Activated CD4-positive, CD25-positive, alpha-beta regulatory T cell treated with anti-CD3 and anti-CD28 coated beads, Interleukin-2, amount 50 U/mL, for 16 hours (primary cell): ENCODE measurements at regions not wholly inside any gene's neighbourhood (a gene's known extent, or its start where the extent isn't known, plus 50 kb on each side); places are given as distances from the start of the nearest gene placed in this dataset.
A peak's percentile ranks its signal among the peaks of the same experiment; 100 is the strongest.
"Not testable (repeated sequence)": the region's sequence is repeated elsewhere in the genome, so short reads cannot be mapped to it uniquely, and the experiment has no call there.

Experiments
- DNase-seq: peaks from one replicate; pipeline ENCODE4 v3.0.0-alpha.2; 2020; ENCODE audit warnings: low read depth, low spot score

DNA sequence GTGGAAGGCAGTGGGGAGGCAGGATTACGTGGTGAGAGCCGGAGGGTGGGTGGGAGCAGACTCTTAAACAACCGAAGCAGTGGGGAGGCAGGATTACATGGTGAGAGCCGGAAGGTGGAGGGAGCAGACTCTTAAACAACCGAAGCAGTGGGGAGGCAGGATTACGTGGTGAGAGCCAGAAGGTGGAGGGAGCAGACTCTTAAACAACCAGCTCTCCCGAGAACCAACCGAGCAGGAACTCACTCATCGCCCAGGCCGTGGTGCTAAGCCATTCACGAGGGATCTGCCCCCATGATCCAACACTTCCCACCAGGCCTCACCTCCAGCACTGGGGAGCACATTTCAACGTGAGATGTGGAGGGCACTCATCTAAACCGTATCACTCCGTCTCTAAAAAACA is 87.7 kb downstream of the RTP5 start:
- no peak for DNase-seq

DNA sequence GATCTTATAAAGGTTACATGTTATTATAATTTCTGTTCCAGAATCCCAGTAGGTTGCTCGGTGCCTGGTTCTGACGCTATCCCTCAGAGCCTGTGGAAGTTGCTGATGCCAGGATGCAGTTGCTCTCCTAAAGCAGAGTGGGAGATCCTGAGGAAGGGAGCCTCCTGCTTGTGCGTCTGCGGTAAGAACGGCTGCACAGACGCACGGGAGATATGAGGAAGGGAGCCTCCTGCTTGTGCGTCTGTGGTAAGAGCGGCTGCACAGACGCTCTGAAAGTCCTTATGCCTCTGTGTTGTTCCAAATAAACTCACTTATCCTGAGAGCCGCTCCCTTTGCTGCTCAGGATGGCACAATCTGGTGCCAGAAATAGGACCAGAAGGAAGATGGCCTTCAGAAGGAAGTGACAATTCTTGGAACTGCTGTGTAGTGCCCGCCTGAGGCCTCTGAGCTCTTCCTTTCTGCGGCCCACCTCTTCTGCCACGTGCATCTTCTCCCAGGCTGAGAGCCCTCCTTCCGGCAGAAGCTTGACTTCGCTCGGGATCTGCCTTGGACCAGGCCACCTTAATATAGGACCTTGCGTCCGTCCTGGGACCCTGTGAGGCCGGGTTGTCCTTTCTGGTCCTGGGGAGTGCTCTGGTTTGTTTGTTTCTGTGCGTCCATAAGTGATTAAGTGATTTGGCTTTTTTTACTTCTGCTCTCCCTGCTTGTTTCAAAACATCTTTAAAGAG is 89.5 kb downstream of the RTP5 start:
- DNase-seq = no peak

DNA sequence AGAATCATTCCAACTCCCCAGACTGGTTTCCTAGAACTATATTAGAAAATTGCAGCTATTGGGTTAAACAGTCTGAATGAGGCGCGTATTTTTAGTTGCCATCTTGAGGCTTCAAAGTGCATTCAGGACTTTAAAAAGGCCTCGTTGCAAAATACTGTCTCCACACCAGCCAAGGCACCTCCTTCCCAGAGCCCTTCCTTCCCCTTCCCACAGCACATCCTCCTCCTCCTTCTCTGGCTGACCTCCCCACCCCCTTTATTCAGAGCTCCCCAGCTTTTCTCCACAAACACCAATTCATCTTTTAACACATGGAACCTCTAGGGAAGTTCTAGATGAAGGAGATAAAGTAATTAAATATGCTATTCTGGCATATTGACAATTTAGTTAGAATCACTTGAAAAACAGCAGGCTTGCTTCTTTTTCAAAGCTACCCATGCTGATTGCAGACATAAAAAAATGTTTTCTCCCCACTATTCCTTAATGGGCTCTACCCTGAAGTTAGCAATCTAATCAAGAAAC is 90.3 kb downstream of the RTP5 start:
- DNase-seq = no peak

DNA sequence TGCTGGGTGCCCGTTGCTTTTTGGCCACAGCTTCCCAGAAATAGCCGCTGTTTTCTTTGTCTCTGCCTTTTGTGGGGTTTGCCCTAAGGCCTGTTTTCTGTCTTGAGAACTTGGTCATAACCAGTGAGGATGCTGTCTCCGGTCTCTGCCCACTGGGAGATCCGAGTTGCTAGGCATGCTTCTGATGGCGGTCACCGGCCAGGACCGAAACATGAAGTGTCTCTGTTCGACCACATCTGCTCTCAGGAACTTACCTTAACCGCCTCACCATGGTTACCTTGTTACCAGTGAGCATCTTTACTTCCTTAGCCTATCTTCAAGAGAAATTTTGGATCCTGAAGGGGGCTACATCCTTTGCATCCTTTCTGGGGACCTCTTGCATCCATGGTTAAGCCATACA is 91.9 kb downstream of the RTP5 start:
- no peak for DNase-seq

DNA sequence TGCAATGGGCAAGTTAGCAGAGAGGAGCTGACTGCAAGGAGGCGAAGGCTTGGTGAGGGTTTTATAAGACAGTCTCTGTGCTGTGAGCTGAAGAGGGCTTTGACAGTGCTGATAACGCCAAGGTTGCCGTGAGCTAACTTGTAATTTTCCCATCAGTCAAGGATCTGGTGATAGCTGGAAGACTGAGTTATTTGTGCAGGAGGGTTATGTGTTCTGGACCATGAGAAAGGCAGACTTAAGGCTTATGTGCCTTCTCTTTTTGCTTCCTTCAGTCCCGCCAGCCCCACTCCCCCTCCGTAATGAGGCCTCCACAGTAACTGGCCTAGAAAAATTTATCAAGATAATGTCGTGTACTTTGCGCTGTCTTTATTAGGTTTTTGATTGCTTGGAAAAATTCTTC is 94.6 kb downstream of the RTP5 start:
- no peak for DNase-seq

DNA sequence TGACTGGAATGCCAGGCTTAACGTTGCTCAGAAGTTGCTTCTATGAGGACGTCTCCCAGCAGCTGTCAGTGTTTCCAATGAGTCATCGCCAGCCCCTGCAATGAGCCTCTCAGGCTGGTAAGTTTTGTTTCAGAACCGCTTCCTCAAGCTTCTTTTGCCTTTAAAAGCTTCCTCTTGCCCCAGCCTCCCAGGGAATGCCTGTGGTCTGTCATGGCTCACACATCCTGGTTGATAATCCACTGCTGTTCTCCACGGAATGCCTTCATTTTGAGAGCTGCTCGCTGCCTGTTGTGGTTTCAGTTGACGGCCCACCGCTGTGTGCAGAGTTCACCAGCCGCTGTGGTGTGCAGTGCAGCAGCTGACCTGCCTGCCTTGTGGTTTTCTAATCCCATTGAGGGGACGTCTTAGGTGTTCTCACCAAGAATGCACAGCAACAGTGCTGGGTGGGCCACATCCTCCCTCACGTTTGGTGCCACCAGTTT is 96.4 kb downstream of the RTP5 start:
- peak; percentile 6 for DNase-seq

DNA sequence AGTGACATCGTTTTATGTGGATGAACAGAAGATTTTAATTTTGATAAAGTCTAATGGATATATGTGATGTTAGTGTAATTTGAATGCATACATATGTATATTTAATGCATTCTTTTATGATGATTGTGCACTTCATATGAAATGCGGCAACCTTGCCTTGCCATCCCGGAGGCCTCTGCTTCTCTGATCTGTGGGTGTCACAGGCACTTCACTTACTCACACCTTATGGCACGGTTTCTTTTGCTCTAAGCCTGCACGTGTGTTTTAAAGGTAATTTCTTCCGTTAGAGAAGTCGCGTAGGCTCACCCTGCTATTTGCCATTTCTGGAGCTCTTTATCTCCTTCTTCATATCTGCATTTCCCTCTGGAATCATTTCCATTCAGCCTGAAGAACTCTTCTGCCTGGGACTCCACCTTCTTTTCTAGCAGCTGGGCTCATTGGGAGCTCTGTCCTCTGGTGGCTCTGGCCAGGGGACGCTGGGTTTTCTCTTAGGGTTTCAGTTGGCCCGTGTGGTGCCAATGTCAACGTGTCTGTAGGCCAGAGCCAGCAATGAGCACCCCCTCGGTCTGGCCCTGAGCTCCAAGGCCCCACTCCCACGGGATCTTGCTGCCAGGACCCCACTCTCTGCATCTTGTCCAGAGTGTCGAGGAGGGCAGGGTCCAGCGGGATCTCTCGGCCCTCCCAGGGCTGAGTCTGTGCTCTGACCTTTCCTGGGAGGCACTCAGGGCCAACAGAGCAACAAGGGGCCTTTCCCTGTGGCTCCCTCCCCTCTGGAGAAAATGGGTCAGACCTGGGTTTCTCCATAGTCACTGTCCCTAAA is 97.3 kb downstream of the RTP5 start:
- DNase-seq = no peak

DNA sequence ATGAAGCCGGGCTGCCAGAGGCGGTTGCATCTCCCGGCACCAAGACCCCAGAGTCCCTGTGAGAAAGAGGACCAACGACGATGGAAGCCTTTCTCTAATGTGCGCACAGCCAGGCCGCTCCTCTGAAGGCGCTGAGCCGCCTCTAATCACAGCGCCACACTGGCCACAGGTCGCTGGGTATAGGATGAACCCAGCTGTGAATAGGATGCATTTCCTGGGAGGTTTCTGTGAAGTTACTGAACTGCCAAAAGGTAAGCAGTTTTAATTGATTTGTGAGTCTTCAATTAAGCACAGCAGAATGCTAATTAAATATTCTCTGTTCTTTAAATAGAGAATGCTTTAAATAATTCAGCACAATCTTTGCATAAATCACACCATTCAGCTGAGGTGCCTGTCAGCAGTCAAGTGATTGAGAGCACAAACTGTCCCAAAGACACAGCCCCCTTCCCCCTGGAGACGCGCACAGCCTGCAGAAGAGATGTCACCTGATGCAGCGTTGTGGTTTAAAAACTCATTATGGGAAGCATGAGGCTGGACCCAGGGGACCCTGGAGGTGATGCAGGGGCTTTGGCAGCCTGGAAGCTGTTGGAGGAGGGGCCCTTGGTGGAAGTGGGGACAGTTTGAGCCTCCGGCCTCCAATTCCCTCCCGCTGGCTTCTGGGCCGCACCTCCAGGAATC is 98.1 kb downstream of the RTP5 start:
- no peak for DNase-seq

DNA sequence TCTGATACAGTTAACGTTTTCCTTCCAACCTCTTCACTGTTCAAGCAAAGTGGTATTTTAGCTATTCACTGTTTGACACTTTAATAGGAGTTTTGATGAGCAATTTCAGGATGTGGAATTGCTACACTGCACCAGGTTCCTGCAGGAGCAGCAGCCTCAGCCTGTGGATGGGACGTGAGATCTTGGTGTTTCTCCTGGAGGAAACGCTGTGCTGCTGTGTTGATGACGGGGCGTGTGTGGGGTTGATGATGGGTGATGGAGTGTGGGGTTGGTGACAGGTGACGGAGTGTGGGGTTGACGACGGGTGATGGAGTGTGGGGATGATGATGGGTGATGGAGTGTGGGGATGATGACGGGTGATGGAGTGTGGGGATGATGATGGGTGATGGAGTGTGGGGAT is 98.9 kb downstream of the RTP5 start:
- no peak for DNase-seq

DNA sequence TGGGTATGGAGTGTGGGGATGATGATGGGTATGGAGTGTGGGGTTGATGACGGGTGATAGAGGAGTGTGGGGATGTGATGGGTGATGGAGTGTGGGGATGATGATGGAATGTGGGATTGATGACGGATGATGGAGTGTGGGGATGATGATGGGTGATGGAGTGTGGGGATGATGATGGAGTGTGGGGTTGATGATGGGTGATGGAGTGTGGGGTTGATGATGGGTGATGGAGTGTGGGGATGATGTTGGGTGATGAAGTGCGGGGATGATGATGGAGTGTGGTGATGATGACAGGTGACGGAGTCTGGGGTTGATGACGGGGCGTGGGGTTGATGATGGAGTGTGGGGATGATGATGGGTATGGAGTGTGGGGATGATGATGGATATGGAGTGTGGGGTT is 99.7 kb downstream of the RTP5 start:
- not testable (repeated sequence) for DNase-seq

DNA sequence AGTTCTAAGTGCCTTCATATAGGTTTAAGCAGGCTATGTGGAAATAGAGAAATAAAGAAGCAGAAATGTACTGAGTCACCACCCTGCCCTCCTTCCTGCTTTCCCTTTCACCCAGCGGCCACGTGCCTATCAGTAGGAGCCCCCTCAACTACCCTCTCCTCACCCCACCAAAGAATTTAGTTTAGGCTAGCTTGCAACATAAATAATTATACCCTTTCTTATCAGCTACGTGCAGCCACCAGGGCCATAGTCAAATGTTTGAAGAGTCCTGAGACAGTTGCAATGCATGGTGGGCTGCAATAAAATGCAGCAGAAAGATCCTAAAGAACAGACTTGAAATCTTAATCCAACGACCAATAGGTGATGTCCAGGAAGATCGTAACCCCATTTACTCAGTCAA is 101.2 kb downstream of the RTP5 start:
- no peak for DNase-seq

DNA sequence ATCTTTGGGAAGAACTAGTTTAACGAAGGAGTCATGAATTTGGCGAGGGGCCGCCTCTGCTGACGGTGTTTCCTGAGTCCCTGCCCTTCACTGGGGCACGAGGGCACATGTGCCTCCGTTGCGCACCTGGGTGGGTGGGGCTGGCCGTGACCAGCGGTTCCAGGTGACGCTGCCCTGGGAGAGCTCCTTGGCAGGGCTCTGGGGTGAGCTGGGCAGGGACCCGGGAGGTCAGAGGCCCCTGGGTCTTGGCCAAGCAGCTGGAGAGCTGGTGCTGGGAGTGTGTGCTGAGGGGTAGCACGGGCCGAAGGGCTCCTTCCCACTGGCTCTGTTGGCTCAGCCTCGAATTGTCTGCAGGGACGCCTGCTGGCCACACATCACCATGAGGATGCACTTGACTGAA is 104.6 kb downstream of the RTP5 start:
- DNase-seq = no peak

DNA sequence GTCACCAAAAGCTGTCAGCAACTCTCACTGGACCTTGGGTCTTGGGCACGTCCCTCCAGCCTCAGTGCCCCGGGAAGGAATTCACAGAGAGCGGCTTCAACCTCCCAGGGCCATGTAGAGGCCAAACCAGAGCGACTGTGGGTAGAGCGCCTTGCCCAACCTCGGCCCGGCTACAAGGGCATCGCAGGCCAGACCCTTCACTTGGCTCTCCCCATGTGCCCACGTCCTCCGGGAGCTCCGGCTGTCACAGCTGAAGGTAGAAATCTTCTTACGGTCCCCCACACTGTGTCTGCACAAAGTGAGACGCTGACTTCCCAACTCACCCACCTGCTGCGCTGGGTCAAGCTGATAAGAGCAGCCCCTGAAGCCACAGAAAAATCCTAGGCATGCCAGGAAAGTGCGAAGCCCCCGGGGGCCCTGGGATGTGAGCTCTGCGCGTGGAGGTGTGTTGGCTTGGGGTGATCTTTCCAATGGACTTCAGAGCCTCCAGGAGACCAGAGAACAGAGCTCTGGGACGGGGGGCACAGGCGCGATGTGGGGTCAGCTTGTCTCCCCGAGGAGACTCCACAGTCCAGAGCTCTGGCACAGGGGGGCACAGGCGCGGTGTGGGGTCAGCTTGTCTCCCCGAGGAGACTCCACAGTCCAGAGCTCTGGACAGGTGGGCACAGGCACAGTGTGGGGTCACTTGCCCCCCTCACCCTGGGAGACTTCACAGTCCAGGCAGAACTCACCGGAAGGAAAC is 105.5 kb downstream of the RTP5 start:
- DNase-seq = no peak

DNA sequence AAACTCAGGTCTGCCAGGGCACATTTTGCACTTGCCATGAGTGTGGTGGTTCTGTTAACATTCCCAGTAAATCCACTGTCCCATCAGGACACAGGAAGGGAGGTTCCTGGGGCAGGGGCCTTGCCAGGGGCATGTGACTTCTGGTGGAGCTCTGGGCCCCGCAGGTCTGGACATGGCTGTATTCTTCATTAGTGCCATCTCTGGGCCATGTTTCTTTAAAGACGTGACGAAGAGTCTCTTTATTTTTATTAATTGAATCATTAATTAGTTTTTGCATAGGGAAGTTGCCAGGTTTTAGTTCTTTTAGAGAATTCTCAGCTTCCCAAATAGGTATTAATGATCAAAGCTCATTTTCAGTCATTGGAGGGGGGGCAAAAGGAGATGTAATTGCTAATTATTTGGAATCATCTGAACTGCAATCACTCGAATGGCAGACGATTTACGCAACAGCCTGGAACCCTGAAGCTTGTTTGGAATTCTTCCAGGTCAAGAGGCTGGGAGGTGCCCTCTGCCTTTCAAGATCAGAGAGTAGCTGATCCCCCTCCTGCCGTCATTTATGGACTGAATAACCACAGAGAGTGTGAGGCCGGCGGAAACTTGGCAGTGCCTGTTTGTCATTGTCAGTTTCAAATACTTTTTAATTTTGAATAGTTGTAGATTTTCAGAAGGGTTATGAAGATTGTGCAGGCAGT is 106.2 kb downstream of the RTP5 start:
- no peak for DNase-seq

DNA sequence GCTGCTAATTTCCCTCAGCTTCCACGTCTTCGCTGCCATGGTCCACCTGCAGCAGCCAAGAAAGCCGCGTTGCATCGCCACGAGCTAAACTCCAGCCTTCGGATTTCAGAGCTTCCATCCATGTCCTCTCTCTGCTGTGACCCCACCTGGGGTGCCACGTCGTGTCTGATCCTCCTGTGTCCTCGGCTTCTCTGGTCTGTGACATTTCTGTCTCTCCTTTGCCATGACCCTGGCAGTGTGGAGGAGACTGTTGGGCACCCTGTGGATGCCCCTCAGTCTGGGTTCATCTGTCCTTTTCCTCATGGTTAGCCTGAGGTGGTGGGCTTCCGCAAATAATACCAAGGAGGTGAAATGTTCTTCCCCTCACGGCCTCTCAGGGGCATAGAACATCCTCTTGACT is 106.8 kb downstream of the RTP5 start:
- no peak for DNase-seq

DNA sequence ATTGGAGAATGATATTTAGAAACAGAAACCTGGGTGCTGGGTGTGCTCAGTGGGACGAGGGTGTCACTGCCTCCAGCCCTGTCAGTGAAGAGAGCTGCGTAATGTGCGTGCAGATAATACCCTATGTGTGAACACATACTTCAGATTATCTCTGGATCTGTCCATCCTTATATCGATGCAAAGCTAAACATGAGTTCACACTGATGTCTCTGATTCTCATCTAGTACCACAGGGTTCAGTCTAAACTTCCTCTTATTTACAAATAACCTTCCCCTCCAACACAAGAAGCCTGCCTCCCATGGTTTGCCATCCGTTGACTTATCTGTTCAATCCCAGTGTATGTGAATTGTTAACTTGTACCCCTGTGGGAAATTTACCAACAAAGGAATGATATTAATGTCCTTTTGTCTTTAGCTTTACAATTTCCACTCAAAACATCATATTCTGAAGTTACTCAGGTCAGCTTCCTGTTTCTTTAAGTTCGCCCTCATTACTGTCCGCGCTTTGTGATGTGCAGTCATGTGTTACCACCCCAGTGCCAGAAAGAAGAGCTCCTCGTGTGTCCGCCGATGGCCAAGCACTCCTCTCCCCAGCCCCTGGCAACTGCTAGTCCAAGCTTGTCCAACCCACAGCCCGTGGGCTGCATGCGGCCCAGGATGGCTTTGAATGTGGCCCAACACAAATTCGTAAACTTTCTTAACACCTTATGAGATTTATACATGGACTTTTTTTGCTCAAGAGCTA is 108.2 kb downstream of the RTP5 start:
- no peak for DNase-seq

DNA sequence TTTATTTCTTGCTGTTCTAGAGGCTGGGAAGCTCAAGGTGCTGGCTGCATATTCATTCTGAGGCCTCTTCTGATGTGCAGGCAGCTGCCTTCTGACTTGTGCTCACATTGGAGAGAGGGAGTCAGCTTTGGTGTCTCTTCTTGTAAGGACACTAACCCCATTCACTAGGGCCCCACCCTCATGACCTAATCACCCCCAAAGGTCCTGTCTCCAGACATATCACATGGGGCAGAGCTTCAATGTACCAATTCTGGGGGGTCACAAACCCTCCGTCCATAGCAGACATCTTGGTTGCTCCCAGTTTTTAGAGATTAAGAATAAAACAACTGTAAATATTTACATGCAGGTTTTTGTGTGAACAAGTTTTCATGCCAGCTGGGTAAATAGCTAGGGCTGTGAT is 109.1 kb downstream of the RTP5 start:
- no peak for DNase-seq

DNA sequence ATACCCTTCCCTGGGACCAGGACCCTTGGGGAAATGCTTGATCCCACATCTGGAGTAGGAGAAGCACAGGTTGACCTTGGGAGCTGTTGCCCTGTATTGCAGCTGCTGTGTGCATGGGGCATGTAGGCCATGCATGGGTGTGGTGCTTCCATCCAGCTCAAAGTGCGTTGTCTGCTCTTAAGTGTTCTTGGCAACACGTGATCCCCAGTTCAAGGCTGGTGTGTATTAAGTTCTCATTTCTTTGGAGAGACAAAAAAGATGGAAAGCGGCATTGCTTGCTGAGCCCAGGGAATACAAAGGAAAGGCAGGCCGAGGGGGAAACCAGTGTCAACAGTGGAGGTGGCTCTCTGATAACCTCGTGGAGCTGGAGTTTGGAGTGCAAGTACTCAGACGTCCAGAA is 110.7 kb downstream of the RTP5 start:
- DNase-seq = no peak

DNA sequence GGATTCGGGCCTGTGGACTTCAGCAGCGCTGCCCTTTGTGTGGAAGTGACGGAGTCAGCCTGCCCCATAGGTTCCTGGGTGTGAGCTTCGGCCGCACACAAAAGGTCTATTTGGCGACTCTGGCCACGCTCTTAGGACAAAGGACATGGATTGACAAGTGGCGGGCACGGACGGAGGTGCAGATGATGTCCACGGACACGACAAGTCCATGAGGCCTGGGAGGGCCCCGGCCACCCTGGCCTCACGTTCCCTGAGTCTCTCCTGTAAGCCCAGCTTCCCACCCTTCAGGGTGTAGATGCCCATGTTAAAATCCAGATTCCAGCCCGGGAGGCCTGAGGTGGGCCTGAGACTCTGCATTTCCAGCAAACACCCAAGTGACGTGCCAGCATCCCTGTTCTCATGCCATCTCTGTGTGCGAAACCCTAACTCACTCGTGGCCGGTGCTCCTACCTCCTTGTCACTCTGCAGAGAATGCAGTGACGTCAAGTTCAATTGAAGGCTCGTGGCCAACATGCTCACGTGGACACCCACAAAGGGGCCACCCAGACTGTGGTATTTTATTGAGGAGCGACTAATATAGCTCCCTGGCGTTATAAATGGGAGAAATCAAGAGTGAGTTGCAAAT is 111.7 kb downstream of the RTP5 start:
- DNase-seq = no peak
